Erythroblast (primary cell): ENCODE measurements at regions not wholly inside any gene's neighbourhood (a gene's known extent, or its start where the extent isn't known, plus 50 kb on each side); places are given as distances from the start of the nearest gene placed in this dataset.

ENCODE experiments used
- DNase-seq, 2 experiments: peaks; one replicate each; lab custom pipeline; 2025; lab: John Stamatoyannopoulos, UW
- GATA1 ChIP-seq: IDR thresholded peaks from 2 replicates; pipeline ENCODE4 v1.6.1; 2011; ENCODE audit warnings: low read depth, mild to moderate bottlenecking, control low read depth, low read length, moderate library complexity
- POLR2A ChIP-seq: IDR thresholded peaks from 2 replicates; pipeline ENCODE4 v1.6.1; 2011; ENCODE audit warnings: mild to moderate bottlenecking, low read length

DNA sequence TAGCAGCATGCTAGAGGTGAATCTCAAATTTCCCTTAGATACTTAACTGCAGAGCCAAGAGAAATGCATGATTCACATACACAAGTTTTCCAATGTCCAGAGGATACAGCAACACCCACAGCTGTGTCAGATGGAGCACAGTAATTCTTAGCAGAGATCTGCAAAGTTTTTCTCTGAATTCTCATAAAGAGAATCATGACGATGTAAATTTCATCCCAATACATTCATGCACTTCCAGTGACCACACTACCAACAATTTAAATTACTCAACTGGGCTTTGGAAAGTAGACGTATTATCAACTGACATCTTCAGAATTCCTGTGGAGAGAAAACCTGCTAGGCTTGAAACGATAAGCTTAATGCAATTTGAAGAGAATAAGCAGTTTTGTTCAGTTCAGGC lies 378.8 kb upstream of the TLE4 start:
- no peak for DNase-seq
- no peak for TF ChIP-seq POLR2A
- no peak for TF ChIP-seq GATA1

DNA sequence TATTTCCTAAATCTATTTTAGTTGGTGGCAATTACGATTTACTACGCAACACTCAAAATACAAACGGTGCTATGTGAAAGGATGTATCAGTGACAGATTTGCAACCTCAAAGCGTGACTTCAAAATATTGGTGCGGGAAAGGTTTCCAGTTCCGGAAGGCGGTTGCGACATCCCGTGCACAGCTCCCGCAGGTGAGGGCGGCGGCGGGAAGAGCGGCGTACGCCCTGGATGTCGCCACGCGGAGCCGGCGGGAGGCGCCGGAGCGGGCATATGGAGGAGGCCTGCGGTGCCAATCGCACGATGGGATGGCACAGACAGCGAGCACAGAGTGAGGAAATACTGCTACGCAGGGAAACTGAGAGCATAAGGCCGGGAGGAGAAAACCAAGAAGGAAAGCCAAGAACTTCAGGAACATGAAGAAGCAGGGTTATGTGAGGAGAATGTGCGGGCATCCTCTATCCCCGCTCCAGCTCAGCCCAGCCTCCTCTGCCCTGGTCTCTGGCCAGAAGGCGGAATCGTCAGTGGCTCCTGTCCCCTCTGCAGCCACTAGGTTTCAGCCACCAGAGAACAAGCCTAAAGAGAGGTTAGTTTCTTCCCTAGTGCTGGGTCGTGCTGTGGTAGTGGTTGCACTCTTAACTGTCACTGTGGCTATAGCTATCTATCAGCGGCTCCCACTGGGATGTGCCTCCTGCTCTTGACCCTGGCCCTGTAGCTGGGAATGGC lies 378.1 kb upstream of the TLE4 start:
- DNase-seq, result no peak
- TF ChIP-seq GATA1, result no peak
- TF ChIP-seq POLR2A, result no peak

DNA sequence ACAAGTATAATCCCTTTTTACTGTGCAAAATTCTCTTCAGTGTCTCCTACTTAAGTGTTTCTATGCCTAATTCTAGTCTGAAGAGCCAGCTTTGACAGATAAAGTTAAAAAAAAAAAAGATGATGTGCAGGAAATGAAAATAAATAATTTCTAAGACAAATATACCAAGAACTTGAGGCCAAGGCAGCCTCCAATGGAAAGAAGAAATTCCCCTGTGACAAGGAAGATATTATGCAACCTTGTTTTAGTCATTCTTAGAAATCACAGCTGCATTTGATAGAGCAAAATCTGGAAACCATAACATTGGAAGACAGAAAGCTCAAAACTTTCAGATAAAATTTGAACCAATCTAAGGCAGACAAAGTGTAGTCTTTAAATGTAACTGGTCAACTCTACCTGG lies 375.9 kb upstream of the TLE4 start:
- no peak for DNase-seq
- TF ChIP-seq POLR2A, result no peak
- TF ChIP-seq GATA1, result no peak

DNA sequence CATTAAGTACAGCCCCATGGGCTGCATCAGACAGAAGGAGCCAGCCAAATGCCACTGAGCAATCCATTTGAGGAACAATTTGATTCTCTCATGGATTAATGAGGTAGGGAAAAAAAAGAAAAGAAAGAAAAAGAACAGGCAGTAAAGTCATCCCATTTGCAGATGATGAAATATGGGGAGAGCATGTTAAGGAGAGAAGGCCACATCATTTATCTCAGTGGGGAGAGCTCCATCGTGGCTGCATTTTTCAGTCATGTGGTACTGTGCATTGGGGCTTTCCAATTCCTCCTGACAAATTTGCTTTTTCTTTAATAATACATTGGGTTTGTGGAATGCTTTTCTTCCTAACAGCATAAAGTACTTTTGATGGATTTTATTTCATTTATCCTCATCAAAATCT lies 375.2 kb upstream of the TLE4 start:
- TF ChIP-seq GATA1 (no peak), POLR2A (no peak)
- no peak for DNase-seq

DNA sequence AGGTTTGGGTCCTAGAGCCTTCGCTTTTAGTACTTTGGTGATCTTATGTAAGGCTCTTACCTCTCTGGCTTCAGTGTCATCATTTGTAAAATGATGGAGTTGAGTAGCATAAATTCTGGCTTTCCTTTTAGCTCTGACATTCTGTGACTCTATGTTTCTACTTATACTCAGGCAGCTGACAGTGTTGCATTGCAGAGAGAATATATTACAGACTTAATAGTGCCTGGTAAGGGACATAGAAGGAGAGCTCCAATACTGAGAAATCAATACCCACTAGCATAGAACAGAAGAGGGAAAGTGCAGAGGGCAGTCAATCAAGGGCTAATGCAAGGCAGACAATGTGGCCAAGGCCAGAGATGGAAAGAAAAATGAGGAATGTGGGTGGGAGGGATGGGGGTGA lies 371.4 kb upstream of the TLE4 start:
- no peak for DNase-seq
- no peak for TF ChIP-seq POLR2A
- no peak for TF ChIP-seq GATA1

DNA sequence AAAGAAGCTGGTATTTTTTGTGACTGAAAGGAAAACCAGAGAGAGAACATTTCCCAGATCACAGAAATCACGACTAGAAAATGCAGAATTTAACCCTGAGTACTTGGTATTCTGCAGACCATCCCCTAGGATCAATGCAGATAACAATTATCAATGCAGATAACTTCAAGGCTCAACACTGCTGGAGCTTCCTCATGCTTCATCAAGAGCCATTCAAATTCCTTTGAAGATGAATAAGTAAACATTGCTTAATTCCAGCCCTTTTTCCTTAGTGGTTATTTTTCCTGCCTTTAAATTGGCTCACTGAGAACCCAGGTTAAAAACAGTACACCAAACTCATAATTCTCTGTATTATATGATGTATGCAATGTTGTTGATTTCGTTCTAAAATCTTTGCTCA lies 370.1 kb upstream of the TLE4 start:
- no peak for TF ChIP-seq POLR2A
- DNase-seq, result no peak

DNA sequence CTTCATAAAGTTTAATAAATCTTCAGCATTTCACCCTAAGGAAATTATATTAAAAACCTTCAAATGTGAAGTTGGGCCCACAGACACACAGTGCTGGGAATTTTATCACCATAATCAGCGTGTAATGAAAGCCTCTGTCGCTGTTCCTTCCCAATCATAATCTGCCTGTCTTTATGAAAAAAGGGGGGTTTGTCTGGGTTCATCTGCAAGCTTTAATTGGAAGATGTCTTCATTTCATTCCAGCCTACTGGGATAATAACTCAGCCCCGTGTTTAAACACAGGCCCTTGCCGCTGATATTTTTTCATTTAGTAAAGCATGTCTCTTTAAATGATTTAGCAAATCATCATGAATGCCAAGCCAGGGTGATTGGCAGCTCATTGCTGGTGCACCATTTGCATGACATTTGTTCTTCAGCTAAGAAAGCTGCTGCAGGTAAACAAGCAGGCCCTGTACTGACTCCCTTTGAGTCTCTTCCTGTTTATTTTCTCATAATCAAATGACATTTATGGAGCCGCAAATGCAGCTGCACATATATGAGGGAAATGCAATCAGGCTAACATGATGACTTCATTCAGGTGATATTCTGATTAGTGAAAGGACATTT lies 362.9 kb upstream of the TLE4 start:
- TF ChIP-seq GATA1, result no peak
- TF ChIP-seq POLR2A, result no peak
- no peak for DNase-seq

DNA sequence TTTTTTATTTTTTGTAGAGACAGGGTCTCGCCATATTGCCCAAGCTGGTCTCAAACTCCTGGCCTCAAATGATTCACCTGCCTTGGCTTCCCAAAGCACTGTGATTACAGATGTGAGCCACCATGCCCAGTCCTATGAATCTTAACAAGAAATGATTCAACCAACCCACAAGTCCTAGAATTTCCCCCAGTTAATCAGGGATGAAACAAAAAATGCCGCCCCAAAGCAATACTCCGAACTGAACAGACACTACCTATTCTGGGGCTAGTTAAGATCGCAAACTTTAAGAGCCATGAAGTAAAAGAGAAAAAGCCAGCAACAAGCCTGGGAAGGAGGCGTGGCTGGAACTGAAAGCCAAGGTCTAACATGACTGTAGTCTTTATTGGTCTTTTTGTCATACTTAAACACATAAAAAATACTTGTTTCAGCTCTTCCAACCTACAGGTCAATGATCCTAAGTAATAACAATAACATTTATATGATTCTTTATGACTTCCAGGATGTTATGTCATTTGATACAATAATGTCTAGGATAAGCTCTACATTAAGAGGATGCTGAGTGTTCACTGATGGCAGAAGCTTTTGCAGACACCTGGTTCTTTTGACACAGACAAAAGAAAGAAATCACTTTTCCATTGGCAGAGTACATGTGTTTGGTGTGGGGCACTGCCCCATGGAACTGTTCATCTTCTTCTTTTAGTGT lies 361.1 kb upstream of the TLE4 start:
- TF ChIP-seq GATA1 (no peak), POLR2A (no peak)
- no peak for DNase-seq

DNA sequence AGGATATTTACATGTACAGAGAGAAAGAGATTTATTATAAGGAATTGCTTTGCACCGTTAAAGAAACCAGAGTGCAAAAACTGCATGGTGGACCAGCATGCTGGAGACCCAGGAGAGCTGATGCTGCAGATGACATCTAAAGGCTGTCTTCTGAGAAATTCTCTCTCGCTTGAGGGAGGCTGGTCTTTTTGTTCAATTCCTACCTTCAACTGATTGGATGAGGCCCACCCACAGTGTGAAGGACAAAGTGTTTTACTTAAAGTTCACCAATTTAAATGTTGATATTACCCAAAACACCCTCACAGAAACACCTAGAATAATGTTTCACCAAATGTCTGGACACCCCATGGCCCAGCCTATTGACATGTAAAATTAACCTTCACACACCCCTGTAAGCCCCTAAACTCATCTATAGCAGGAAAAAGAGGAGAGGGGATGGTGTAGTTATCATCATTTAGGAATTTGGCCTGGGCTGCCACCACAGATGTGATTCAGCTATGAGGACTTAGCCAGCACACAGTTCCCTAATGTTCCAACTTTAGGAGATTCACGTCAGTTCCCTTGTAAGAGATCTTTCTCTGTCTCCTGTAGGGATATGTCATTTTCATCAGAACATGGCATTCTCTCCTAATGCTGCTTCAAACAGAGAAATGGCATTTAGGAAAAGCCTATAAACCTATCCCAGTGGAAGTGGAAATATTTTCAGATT lies 358.2 kb upstream of the TLE4 start:
- no peak for DNase-seq
- no peak for TF ChIP-seq POLR2A
- no peak for TF ChIP-seq GATA1

DNA sequence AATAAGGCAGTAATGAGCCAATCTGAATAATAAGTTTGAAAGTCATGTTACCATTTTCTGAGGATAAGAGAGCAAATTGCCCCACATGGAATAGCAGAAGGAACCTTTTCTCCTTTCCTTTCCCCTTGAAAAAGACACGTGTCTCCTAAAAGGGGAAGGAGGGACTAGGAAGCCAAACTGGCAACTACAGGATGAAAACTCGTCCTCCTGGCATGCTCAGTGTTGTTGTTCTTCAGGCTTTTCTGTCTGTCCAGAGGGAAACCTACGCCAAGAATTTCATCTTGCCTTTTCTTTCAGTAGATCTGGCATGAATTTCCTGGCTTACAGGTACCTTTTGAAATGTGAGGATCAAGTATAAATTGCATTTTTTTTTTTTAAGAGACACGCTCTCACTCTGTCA lies 355.9 kb upstream of the TLE4 start:
- TF ChIP-seq POLR2A (no peak), GATA1 (no peak)
- no peak for DNase-seq

DNA sequence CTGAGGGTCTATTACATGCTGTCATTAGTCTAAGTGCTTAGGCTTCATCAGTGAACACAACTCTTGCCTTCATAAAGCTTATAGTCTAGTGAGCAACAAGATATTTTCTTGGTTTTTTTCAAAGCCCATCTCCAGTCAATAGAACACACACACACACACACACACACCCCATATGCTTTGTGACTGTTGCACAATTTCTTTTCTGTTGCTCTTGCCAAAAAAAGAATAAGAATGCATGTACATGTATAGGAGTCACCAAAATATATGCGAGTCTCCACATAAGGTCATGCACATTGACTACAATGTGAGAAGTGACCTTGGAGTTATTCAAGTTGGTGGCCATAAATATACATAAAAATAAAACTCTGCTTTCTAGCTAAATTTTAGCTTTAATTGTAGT lies 351.5 kb upstream of the TLE4 start:
- TF ChIP-seq POLR2A, result no peak
- TF ChIP-seq GATA1, result no peak
- no peak for DNase-seq

DNA sequence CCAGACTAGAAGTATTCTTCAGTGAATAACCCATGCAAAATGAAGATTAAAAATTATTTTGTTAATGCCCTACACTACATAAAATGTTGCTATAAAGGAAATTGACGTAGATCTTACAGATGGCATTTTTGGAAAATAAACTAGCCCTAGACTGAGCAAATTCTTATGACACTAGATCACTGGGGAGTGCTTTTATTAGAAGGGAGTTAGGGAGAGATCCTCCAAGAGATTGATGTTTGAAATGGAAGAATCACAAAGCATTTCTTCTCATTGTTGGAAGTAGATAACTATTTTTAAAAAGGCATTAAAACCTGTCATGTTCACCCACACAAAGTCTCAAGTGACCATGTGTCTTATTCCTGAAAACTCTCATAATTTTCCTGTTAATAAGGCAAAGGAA lies 351.1 kb upstream of the TLE4 start:
- TF ChIP-seq GATA1 (no peak), POLR2A (no peak)
- DNase-seq, result no peak

DNA sequence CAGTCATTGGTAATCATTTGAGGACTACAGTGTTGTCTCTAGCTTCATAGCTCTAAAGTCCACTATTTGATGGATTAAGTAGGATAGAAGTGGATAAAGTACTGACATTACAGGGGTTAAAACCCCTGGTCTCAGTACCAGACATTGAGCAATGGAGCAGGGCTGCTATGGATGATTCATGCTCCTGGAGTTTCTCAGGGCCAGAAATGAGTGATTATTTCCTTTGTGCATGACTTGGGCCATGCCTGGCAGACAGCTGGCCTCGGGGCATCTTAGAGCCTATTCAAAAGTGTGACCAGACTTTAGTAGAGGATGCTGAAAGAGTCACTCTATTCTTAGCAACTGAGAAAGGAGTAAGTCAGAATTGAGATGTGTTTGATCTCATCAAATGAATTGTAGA lies 350.7 kb upstream of the TLE4 start:
- TF ChIP-seq GATA1 (no peak), POLR2A (no peak)
- DNase-seq, result no peak

DNA sequence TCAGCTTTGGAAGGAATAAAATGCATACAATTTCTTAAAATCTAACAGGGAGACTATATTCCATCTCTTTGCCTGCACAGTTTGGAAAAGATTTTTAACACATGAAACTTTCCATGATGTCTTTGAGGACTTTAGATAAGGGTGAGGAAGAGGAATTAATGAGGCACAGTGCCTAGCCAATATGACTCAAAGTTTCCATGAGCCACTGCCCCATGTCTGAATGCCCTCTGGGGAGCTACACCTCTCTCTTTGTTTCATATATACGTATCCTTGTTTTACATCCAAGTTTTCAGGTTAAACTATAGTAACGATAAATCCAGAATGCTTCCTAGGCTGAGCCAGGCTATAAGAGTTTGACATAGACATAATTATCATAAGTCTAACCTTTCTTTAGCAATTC lies 349.3 kb upstream of the TLE4 start:
- TF ChIP-seq GATA1 (no peak), POLR2A (no peak)
- no peak for DNase-seq
